Activated effector memory CD4-positive, alpha-beta T cell treated with anti-CD3 and anti-CD28 coated beads, Interleukin-2, amount 50 U/mL, for 16 hours (primary cell): ENCODE measurements at regions not wholly inside any gene's neighbourhood (a gene's known extent, or its start where the extent isn't known, plus 50 kb on each side); places are given as distances from the start of the nearest gene placed in this dataset.

ENCODE experiments used
- DNase-seq: peaks from one replicate; pipeline ENCODE4 v3.0.0-alpha.2; 2020

DNA sequence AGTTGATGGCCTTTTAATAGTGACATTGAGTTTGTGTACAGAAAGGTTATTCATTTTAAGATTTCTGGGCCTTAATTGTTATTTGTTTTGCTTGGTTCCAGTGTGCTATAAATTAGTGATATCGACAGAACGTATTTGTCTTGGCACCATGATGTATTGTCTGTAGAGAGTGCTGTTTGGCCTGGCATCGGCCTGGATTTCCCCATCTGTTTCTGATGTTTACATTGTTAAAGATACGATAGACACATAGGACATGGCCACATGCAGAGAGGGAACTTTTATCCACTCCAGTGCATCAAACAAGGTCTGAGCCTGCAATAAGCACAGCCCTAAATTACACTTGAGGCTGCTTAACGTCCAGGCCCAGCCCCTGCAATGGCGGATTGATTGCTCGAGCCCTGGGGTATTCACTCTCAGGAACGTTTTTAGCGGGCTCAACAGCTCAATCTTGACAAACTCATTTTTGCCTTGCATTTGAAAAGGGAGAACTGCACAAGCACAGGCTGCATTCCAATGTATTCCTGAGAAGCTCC is 144.7 kb downstream of the SLC4A3 start:
- no peak for DNase-seq

DNA sequence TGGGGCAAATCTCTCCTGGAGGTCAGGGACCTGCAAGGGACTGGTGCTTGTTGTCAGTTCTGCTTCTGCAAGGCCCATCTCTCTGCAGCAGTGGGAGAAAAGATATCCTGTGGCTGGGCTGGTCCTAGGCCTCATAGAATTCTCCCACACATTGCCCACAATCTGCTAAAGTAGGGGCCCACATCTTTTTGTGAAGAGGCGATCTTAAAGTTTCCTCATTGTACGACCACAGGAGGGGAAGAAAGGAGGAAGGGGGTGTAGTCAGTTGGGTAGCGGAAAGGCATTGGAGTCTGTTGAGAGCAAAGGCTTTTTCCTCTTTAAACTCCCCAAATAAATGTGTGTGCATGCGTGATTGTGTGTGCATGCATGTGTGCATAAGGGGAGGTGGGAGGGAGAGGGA is 145.3 kb downstream of the SLC4A3 start:
- DNase-seq, result no peak

DNA sequence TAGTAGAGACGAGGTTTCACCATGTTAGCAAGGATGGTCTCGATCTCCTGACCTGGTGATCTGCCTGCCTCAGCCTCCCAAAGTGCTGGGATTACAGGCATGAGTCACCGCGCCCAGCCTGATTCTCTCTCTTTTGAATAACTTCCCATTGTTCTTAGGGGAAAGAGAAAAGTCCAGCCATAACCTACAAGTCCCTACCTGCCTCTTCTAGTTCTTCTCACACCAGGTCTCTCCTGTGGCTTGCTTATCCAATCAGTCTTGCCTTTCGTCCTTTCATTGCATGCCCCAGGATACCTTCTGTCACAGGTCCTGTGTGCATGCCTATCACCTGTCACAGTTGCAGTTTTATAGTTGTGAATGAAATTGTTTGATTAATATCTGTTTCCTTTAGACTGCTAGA is 148.1 kb downstream of the SLC4A3 start:
- no peak for DNase-seq

DNA sequence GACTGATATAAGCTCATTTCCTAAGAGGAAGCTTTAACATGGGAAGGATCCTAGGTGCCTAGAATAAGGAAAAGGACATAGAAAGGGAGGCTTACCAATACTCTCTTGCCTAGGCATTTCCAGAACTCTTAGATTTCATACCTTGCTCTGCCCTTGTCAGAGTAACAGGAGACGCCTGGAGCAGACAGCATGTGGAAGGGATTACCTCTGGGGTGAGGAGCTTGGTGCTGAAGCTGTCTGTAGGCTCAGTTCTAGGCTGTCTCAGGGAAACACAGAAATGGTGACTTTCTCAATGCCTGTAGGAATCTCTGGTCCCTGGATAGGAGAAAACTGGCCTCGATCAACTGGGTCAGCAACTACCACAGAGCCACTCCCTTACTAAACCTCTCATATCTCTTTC is 150.0 kb downstream of the SLC4A3 start:
- no peak for DNase-seq

DNA sequence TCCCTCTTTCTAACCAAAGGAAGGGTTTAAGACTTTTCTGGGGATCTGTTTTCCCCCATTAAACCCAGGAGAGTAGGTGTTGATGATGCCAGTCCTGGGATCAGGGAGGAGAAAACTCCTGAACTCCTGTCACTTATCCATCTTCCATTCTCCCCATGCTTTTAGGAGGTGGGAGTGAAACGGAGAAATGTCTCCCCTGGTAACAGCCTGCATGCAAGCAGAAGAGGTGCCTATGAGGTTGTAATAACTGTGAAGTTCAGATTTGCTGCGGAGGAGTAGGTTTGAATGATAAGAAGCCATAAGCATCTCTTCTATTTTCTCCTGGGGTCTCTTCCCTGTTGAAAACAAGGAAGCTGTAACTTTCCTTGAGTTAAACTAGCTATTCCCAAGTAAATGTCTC is 150.8 kb downstream of the SLC4A3 start:
- DNase-seq, result no peak

DNA sequence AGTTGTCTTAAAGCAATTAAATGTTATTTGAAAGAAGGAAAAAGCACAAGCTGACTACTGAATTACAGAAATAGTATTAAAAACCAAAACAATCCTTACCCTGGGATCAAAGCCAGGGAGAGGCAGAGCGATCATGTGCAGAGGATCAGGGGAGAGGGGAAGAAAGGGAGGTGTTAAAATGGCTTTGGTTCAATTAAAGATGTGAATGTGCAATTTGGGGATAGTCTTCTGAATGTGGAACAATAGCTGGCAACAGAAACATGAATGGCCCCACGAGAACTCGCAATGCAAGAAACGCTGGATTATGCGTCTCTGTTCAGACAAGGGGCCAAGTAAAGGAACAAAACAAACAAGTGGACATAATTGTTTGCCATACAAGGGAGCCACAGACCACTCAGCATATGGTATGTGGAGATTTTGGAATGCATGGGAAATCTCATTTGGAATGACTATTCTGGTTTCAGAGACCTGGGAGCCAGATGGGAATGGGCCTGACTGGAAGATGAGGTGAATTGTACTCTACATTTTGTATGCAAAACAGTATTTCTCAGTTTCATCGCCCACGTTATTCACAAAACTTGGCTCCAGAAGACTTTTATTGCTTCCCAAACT is 155.4 kb downstream of the SLC4A3 start:
- DNase-seq, result no peak

DNA sequence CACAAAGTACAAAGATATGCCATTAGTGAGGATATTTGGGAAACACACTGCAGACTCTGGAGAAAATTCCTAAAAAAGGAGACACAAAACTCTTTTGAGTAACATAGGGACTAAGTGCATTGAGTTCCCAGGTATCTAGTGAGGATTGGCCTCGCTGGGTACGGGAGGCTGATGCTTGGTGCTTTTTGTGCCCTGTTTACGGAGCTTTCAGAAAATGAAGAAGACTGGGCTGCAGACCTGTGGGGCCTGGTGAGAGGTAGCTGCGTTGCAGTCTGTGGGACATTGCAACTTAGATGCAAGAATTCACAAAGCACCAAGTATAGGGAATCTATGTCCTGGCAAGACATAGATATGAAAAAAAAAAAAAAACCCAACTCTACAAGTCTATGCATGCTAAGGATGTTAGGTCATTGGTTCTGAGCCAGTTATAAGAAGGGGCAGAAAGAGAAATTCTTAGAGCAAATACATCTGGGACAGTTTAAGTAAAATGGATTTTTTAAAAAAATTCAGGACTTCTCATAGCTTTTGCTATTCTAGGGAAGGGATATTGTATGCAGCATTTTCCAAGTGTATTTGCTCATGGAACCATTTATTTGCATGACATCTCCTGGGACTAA is 156.0 kb downstream of the SLC4A3 start:
- DNase-seq, result no peak

DNA sequence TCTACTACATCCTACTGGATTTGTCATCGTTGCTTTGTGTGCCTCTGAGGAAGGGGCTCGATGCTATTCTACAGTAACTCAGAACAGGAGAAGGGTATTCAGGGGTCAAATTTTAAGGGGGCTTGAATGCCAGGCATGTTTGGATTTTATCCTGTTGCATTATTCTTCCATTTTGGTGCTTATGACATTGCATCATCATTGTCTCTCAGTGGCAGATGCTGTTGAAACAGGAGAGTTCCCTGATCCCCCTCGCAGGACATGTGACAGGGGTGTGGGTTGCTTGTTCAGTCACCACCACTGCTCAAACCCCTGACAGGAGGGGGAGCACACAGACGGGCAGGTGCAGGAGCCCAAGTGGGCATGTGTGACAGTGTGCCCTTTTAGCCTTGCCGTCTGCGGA is 156.7 kb downstream of the SLC4A3 start:
- no peak for DNase-seq

DNA sequence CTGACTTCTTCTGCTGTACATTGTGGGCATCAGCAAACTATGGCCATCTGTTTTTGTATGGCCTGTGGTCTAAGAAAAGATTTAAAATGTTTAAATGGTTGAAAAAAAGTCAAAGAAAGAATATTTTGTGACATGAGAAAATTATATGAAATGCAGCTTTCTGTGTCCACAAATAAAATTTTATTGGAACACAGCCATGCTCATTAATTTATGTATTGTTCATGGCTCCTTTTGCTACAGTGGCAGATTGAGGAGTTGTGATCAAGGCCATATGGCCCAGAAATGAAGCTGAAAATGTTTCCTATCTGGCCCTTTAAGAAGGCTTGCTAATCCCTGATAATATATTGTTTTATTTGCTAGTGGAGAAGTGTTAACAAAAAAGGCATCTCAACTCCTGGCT is 162.0 kb downstream of the SLC4A3 start:
- no peak for DNase-seq

DNA sequence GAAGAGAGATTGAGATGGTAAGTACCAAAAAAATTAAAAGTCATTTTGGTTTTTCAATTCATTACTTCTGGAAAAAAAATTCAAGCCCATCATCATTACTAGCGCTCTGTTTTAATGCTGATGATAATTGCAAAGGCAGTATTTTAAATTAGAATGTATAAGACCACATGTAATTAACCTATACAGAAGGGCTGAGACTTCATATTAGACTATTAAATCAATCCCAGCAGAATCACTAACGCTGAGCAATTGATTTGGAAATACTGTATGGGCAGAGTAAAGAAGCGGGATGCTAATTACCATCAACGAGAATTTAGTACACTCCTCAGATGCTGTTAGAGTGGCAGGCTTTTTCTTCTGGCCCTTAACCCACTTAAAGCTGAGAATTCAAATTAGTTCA is 165.0 kb downstream of the SLC4A3 start:
- DNase-seq, result no peak

DNA sequence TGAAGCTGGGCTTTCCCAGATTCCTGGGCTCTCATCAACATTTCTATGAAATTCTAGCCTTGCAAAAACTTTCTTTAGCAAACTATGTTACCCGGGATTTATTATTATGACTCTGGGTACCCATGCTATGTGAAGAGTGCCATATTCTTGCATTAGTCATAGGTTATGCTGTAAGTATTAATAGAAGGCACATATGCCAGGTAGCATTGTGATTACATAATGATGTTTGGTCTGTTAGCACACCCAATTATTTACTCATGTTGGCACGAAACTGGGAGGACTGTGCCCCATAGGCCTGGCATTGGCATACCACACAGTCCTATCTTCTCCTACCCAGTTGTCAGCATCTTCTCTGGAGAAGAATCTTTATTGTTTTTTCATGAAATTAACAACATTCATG is 171.0 kb downstream of the SLC4A3 start:
- DNase-seq, result no peak

DNA sequence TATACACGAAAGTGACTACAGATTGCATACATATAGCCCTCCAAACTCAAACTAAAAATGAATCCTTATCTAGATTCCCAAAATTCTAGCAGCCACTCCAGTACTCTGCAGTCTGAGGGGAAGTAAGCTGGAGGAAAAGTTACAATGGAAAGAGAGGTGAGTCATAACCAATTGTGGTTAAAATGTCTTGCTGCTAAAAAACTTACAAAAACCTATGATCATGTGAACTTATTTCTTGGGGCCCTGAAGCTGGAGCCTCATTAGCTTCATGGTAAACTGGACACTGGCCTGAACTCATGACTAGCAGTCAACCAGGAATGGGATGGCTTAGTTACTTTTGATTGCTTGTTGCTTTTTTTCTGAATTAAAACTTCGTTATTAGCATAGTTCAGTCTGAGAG is 175.9 kb downstream of the SLC4A3 start:
- DNase-seq, result no peak

DNA sequence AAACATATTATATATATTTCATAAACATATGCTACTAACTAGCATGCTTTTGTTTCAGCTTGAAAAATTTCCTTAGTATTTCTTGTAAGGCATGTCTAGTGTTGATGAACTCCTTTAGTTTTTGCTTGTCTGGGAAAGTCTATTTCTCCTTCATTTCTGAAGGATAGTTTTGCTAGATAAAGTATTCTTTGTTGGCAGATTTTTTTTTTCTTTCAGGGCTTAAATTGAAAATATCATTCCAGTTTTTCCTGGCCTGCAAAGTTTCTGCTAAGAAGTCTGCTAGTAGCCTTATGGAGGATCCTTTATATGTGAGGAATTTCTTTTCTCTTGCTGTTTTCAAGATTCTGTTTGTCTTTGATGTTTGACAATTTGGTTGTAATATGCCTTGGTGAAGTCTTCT is 183.5 kb downstream of the SLC4A3 start:
- no peak for DNase-seq

DNA sequence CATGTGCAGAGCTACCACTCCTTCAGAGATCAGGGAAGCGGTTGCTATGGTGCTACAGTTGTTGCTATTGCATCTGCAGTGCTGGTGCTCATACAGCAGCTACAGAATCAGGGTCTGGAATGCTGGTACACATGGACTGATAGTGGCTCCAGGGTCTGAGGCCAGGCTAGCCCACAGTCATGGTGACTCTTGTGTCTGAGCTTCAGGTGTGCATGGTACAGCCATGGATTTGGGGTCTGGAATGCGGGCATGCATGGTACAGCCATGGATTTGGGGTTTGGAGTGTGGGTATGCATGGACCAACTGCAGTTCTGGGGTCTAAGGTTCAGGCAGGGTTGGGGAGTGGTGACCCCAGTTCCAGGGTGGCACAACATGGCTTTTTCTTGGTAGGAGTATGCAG is 185.2 kb downstream of the SLC4A3 start:
- no peak for DNase-seq

DNA sequence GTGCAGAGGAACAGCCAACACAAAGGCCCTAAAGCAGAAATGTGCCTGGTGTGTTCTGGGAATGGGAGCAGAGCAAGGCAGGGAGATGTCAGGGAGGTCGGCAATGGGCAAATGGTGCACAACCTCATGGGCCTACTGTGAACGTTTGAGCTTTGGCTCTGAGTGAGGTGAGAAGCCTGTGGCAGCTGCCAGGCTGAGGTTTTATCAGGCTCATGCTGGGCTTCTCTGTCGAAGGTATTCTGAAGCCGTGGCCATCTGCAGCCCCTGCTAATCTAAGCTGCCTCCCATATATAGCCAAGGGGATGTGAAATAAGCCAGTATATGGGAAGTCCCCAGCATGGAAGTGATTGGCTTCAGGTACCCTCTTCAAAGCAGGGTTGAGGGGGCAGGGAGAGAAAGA is 193.3 kb downstream of the SLC4A3 start:
- no peak for DNase-seq

DNA sequence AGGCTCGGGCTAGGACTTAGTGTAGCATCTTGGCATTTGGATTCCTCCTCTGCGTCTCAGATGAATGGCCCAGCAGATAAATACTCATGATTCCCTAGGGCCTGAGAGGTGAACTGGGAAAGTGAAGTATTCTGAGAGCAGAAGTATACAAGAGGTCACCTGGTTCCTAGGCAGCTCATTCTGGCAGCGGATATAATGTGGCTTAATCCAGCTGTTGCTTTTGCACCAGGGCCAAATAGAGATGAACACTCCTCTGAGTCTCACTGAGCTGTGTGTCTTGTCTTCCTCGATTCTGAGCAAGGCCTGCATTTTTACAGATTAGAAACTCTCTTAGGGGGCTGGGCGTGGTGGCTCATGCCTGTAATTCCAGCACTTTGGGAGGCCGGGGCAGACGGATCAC is 196.1 kb downstream of the SLC4A3 start:
- no peak for DNase-seq

DNA sequence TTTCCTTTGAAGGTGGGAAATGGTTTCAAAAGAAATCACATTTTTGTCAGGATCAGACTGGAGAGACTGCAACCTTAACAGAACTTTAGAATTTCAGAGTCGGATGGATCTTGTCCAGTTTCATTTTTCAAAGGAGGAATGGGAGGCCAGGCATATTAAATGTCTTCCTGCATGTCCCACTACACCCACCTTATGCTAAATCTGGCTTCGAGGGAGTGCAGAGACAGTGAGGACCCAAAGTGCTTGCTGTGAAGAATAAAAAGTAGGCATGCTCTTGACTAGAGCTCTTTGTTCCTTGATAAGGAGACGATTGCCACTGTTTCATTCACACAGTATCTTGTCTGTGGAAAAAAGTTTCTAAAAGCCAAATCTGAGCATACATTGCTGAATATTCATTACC is 197.6 kb downstream of the SLC4A3 start:
- DNase-seq, result no peak

DNA sequence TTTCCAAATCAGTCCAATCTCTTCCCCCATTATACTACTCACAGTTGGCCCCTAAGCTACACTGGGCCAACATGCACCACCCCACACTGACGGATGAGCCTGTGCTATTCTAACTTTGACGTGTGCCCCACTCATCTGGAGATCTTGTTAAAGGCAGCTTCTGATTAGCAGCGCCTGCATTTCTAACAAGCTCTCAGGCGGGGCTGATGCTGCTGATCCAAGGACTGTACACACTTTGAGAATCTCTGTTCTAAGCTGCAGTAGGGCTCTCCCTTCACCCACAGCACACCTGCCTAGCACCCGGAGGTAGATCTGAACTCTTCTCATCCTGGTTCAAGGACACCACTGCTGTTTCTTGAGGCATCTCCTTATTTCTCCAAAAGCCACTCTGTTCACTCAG is 200.7 kb downstream of the SLC4A3 start:
- DNase-seq, result no peak

DNA sequence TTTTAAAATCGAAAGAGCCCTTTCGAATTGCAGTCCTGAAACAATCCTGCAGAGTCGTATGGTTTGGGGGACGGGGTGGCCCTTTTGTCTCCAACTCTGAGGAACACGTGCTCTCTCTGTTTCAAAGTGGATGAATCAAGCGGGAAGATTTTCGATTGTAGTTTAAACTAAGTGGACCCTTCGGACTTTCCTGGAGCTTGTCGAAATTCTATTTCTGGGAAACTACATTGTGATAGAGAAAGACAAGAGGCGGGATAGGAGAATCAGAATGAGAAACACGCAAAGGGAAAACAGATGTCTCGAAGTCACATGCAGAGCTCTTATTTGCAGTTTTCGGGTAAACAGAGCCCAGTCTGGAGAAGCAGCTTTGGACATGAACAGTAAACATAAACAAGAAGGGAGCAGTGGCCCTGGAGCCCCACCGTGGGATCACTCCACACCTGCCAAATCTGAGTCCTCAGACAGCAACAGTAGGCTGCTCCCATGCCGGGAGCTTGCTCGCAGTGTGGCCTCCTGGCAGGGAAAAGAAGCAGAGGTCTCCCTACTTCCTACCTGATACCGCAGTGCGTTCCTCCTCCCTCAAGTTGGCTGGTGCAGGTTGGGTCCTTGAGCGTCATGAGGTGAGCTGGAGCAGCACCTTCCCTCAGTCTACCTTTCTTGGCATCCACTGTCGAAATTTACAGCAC is 202.4 kb downstream of the SLC4A3 start:
- no peak for DNase-seq

DNA sequence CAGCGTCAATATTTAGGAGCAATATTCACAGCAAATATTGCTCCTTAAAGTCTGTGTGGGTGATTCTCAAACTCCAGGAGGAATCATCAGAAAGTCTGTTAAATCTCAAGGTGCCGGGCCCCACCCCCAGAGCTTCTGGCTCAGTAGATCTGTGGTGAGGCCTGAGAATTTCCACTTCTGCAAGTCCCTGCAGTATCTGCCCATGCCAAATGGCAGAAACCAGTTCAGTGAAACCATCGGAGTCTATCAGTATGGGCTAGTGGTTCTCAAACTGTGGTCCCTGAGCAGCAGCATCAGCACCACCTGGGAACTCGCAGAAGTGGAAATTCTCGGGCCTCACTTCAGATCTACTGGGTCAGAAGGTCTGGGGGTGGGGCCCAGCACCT is 202.9 kb downstream of the SLC4A3 start:
- DNase-seq, result no peak

DNA sequence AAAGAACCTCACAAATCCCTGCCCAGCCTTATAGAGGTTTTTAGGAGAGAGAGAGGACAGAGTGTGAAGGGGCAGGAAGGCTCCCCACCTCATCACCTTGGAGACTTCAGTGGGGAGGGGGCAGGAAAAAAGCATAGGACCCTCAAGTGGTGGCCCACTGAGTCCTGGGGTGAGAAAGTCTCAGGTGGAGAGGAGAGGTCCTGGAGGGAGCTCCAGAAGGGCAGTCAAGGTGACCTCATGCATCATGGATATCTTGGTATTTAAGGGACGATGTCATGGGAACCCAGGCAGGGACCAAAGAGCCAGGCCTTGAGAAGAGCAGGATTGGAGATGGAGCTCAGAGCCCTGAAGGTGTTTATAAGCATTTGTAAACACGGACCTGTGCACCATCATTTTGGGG is 204.5 kb downstream of the SLC4A3 start:
- no peak for DNase-seq

DNA sequence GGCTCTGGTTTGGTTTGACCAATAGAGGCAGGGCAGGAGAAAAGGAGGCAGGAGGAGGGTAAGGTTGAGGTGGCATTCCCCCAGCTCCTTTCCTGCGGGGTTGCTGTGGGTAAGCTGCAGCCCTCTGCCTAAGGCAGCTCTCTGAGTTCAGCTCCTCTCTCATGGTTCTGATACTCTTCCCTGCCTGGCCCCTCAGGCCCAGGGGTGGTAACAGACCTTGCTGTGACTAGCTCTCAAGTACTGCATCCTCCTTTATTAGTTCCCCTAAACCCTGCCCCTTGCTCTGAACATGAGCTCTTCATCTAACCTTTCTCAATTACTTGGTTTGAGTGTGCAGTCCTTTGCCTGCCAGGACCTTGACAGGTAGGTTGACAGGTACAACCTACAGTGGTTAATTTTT is 205.5 kb downstream of the SLC4A3 start:
- no peak for DNase-seq

DNA sequence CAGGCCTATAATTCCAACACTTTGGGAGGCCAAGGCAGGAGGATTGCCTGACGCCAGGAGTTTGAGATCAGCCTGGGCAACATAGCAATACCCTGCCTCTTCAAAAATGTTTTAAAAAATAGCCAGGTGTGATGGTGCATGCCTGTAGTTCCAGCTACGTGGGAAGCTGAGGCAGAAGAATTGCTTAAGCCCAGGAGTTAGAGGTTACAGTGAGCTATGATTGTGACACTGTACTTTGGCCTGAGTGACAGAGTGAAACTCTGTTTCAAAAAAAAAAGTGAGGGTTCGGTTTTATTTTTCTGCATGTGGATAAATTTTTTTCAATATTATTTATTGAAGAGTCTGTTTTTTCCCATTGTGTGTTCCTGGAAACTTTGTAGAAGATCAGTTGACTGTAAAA is 208.1 kb downstream of the SLC4A3 start:
- DNase-seq, result no peak

DNA sequence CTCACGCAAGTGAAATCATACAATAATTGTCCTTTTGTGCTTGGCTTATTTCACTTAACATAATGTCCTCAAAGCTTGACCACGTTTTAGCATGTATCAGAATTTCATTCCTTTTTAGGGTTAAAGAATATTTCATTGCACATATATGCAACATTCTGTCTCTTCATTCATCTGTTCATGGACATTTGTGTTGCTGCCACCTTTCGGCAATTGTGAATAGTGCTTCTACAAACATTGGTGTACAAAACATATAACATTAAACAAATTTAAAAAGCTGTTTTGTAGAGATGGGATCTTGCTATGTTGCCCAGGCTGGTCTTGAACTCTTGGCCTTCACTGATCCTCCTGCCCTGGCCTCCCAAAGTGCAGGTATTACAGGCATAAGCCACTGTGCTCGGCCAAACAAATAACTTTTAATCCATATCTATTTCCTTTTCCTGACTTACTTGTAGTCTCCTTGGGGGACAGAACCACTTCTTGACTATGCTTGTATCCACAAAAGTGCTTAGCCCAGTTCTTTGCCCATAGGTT is 209.3 kb downstream of the SLC4A3 start:
- DNase-seq, result no peak
